ENCODE measurements at regions not wholly inside any gene's neighbourhood (a gene's known extent, or its start where the extent isn't known, plus 50 kb on each side); places are given as distances from the start of the nearest gene placed in this dataset.

DNA sequence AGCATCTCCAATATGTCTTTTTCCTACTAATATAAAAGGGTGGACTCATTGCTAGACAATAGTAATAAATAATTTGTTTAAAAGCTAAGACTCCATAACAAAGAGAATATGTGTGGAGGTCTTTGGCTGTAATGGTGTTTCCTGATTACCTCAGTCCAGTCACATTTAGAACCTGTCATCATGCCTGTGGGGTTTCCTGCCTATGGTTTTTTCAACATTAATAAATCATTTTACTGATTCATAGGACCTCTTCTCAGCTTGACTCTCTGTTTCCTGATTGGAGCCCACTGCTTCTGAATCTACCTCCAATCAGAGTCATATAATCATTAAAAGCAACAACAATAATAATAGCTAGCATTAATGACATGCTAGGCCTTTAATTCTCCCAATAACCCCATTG lies 52.4 kb upstream of the GNAI1 start:
- Histone ChIP-seq H3K27me3 (ENCODE audit: control insufficient read depth in 5 of 5, insufficient read depth in 4 of 5, low read length in 5 of 5) (no peaks in the 10 kb centered on the region), H3K4me1 (ENCODE audit: control insufficient read depth in 5 of 5, insufficient read depth in 5 of 5, low read length in 5 of 5) (peaks cover under 1 to 12% (median 9%) of the 10 kb centered on the region in 5 donors), H3K36me3 (ENCODE audit: control insufficient read depth in 5 of 5, insufficient read depth in 5 of 5, low read length in 5 of 5) (no peaks in the 10 kb centered on the region), H3K9me3 (ENCODE audit: control insufficient read depth in 5 of 5, low read length in 5 of 5) (peaks cover 0 to 6% (median 0%) of the 10 kb centered on the region in 5 donors), H3K27ac (ENCODE audit: low read depth, low read length) (no peak overlapping the region), H3K4me3 (ENCODE audit: low read depth in 1 of 5, low read length in 5 of 5) (no peak overlapping the region), H3K9ac (ENCODE audit: low read length in 5 of 5) (no peak overlapping the region)

- Histone ChIP-seq H3K36me3 (ENCODE audit: control insufficient read depth in 5 of 5, insufficient read depth in 5 of 5, low read length in 5 of 5) (no peaks in the 10 kb centered on the region), H3K9ac (ENCODE audit: low read length in 5 of 5) (peak overlapping the region in 1 of 5 donors; percentile 66), H3K4me3 (ENCODE audit: low read depth in 1 of 5, low read length in 5 of 5) (peak overlapping the region in 1 of 5 donors; percentile 67), H3K9me3 (ENCODE audit: control insufficient read depth in 5 of 5, low read length in 5 of 5) (no peaks in the 10 kb centered on the region), H3K4me1 (ENCODE audit: control insufficient read depth in 5 of 5, insufficient read depth in 5 of 5, low read length in 5 of 5) (peaks cover 0 to 10% (median 5%) of the 10 kb centered on the region in 5 donors), H3K27me3 (ENCODE audit: control insufficient read depth in 5 of 5, insufficient read depth in 4 of 5, low read length in 5 of 5) (no peaks in the 10 kb centered on the region), H3K27ac (ENCODE audit: low read depth, low read length) (no peak overlapping the region)
Measured at GRCh38 chr7:80078886-80079285, 55.7 kb upstream of the GNAI1 start.

DNA sequence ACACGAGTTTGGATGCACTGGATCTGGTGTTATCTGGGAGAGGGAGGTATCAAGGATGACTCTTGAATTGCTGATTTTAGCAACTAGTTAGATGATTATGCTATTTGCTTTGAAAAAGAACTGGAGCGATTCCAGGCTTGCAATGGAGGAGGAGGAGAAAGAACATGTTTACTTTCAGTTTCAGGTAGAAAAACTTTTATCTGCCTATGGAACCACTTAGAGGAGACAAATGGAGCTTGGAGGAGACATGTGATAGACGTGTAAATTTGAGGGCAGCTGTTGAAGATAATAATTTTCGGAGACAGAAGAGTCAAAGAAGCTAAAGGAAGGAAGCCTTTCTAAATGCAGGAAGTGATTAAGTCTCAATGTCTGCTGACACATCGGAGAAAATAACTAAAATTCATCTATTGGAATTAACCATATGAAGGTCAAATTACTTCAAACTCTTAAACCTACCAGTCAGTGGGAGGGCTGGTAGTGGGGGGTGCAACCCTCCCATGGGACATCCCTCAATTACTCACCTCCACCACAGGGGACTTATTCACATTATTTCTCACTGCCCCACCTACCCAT lies 56.4 kb upstream of the GNAI1 start:
- Histone ChIP-seq H3K9me3 (ENCODE audit: control insufficient read depth in 5 of 5, low read length in 5 of 5) (no peaks in the 10 kb centered on the region), H3K9ac (ENCODE audit: low read length in 5 of 5) (peak overlapping the region; percentile 2 to 79 (median 62)), H3K27ac (ENCODE audit: low read depth, low read length) (peak overlapping the region; percentile 64), H3K4me3 (ENCODE audit: low read depth in 1 of 5, low read length in 5 of 5) (peak overlapping the region; percentile 60 to 79 (median 67)), H3K4me1 (ENCODE audit: control insufficient read depth in 5 of 5, insufficient read depth in 5 of 5, low read length in 5 of 5) (peaks cover 0 to 10% (median 5%) of the 10 kb centered on the region in 5 donors), H3K27me3 (ENCODE audit: control insufficient read depth in 5 of 5, insufficient read depth in 4 of 5, low read length in 5 of 5) (no peaks in the 10 kb centered on the region), H3K36me3 (ENCODE audit: control insufficient read depth in 5 of 5, insufficient read depth in 5 of 5, low read length in 5 of 5) (no peaks in the 10 kb centered on the region)

DNA sequence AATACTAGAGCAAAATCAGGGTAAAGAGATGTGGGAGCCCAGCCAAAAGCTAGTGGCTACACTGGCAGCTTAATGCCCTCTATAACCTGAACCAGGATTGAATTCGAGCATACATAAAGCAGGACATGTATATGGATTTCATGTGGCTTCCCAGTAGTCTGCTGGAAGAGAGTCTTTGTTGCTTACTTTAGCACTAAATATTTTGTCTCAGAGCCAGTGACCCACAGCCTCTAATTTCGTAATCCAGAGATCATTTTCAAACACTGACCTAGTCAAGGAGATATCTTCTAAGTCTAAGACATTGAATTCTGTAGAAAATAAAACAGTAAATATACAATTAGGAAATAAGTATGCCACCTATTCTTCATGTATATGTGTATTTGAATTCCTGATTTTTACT lies 64.2 kb upstream of the GNAI1 start:
- H3K4me3 ChIP-seq (ENCODE audit: low read depth in 1 of 5, low read length in 5 of 5) = no peak overlapping the region

GRCh38 chr7:80066639-80067038 lies 68.0 kb upstream of the GNAI1 start:
- no peaks in the 10 kb centered on the region for H3K27me3 ChIP-seq (ENCODE audit: control insufficient read depth in 5 of 5, insufficient read depth in 4 of 5, low read length in 5 of 5)
- no peaks in the 10 kb centered on the region for H3K36me3 ChIP-seq (ENCODE audit: control insufficient read depth in 5 of 5, insufficient read depth in 5 of 5, low read length in 5 of 5)
- H3K4me3 ChIP-seq (ENCODE audit: low read depth in 1 of 5, low read length in 5 of 5) = no peak overlapping the region
- peaks cover 0 to 26% (median 11%) of the 10 kb centered on the region in 5 donors for H3K4me1 ChIP-seq (ENCODE audit: control insufficient read depth in 5 of 5, insufficient read depth in 5 of 5, low read length in 5 of 5)
- H3K9me3 ChIP-seq (ENCODE audit: control insufficient read depth in 5 of 5, low read length in 5 of 5) = peaks cover 0 to 8% (median 4%) of the 10 kb centered on the region in 5 donors
- H3K27ac ChIP-seq (ENCODE audit: low read depth, low read length) = no peak overlapping the region
- no peak overlapping the region for H3K9ac ChIP-seq (ENCODE audit: low read length in 5 of 5)

More for the DNA sequence above, 64.2 kb upstream of the GNAI1 start:
- Histone ChIP-seq H3K27me3 (ENCODE audit: control insufficient read depth in 5 of 5, insufficient read depth in 4 of 5, low read length in 5 of 5) (no peaks in the 10 kb centered on the region), H3K27ac (ENCODE audit: low read depth, low read length) (no peak overlapping the region), H3K36me3 (ENCODE audit: control insufficient read depth in 5 of 5, insufficient read depth in 5 of 5, low read length in 5 of 5) (no peaks in the 10 kb centered on the region), H3K9me3 (ENCODE audit: control insufficient read depth in 5 of 5, low read length in 5 of 5) (peaks cover 0 to 5% (median 3%) of the 10 kb centered on the region in 5 donors), H3K4me1 (ENCODE audit: control insufficient read depth in 5 of 5, insufficient read depth in 5 of 5, low read length in 5 of 5) (peaks cover 0 to 19% (median 3%) of the 10 kb centered on the region in 5 donors), H3K9ac (ENCODE audit: low read length in 5 of 5) (no peak overlapping the region)

DNA sequence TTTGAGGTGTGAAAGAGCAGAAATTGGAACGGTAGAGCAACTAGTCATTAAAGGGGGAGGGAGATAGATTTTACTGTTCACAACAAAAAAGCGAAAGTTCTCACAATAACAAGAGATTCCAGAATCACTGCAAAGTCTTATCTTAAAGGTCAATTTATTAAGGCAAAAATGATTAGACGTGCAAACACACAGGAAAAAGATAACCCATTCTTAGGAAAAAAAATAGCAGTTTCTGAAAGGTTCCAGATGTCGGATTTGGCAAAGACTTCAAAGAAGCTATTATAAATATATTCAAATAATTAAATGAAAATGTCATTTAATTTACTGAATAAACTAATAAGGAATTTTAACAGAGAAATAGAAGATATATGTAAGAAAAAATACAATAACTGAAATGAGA lies 70.8 kb upstream of the GNAI1 start:
- no peaks in the 10 kb centered on the region for H3K36me3 ChIP-seq (ENCODE audit: control insufficient read depth in 5 of 5, insufficient read depth in 5 of 5, low read length in 5 of 5)
- peak overlapping the region; percentile 61 for H3K27ac ChIP-seq (ENCODE audit: low read depth, low read length)
- H3K4me1 ChIP-seq (ENCODE audit: control insufficient read depth in 5 of 5, insufficient read depth in 5 of 5, low read length in 5 of 5) = peaks cover 0 to 8% (median 7%) of the 10 kb centered on the region in 5 donors
- peak overlapping the region in 2 of 5 donors; percentile 9 to 63 for H3K9ac ChIP-seq (ENCODE audit: low read length in 5 of 5)
- no peaks in the 10 kb centered on the region for H3K27me3 ChIP-seq (ENCODE audit: control insufficient read depth in 5 of 5, insufficient read depth in 4 of 5, low read length in 5 of 5)
- peak overlapping the region; percentile 24 to 60 (median 38) for H3K4me3 ChIP-seq (ENCODE audit: low read depth in 1 of 5, low read length in 5 of 5)
- peaks cover 0 to 13% (median 7%) of the 10 kb centered on the region in 5 donors for H3K9me3 ChIP-seq (ENCODE audit: control insufficient read depth in 5 of 5, low read length in 5 of 5)

DNA sequence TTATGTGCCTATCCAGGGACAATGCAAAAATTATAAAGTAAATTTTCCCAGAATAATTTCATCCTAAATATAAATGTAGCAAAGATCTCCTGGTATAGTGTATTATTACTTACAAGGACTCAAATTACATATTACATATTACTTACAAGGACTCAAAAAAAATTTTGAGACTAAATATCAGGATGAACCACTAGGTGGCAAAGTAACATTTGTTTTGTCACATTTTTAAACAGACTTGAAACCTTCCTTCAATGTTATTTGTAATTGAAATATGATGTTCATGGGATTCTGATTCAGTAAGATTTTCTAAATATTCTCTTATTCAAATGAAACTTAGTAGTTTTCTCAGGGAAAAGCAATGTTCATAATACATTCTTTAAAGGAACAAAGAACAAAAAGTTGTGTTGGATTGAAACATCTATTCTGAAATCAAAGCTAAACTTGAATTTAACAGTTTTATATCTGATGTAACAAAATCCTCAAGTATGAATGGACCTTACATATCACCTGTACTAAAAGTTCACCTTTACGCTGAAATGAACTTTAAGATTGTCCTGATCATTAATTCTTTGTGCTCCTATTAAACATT lies 74.3 kb upstream of the GNAI1 start:
- Histone ChIP-seq H3K36me3 (ENCODE audit: control insufficient read depth in 5 of 5, insufficient read depth in 5 of 5, low read length in 5 of 5) (no peaks in the 10 kb centered on the region), H3K27ac (ENCODE audit: low read depth, low read length) (no peak overlapping the region), H3K9ac (ENCODE audit: low read length in 5 of 5) (no peak overlapping the region), H3K4me1 (ENCODE audit: control insufficient read depth in 5 of 5, insufficient read depth in 5 of 5, low read length in 5 of 5) (peaks cover 0 to 8% (median 7%) of the 10 kb centered on the region in 5 donors), H3K4me3 (ENCODE audit: low read depth in 1 of 5, low read length in 5 of 5) (no peak overlapping the region), H3K9me3 (ENCODE audit: control insufficient read depth in 5 of 5, low read length in 5 of 5) (peaks cover 0 to 8% (median 5%) of the 10 kb centered on the region in 5 donors), H3K27me3 (ENCODE audit: control insufficient read depth in 5 of 5, insufficient read depth in 4 of 5, low read length in 5 of 5) (no peaks in the 10 kb centered on the region)

- Histone ChIP-seq H3K9ac (ENCODE audit: low read length in 5 of 5) (no peak overlapping the region), H3K36me3 (ENCODE audit: control insufficient read depth in 5 of 5, insufficient read depth in 5 of 5, low read length in 5 of 5) (no peaks in the 10 kb centered on the region), H3K27ac (ENCODE audit: low read depth, low read length) (no peak overlapping the region), H3K27me3 (ENCODE audit: control insufficient read depth in 5 of 5, insufficient read depth in 4 of 5, low read length in 5 of 5) (no peaks in the 10 kb centered on the region), H3K4me3 (ENCODE audit: low read depth in 1 of 5, low read length in 5 of 5) (no peak overlapping the region), H3K4me1 (ENCODE audit: control insufficient read depth in 5 of 5, insufficient read depth in 5 of 5, low read length in 5 of 5) (no peaks in the 10 kb centered on the region), H3K9me3 (ENCODE audit: control insufficient read depth in 5 of 5, low read length in 5 of 5) (peaks cover 0 to 8% (median 5%) of the 10 kb centered on the region in 5 donors)
Measured at GRCh38 chr7:80057488-80057887, 77.1 kb upstream of the GNAI1 start.

DNA sequence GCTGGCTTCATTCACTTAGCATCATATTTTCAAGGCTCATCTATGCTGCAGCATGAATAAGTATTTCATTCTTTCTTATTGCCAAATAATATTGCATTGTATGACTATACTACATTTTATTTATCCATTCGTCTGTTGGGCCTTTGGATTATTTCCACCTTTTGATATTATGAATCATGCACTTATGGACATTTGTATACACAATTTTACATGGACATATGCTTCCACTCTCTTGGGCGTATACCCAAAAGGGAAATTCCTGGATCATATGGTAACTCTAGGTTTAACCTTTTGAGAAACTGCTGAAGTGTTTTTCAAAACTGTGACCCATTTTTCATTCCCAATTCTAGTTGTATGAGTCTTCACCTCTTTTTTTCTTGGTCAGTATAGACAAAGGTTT lies 80.3 kb upstream of the GNAI1 start:
- no peak overlapping the region for H3K27ac ChIP-seq (ENCODE audit: low read depth, low read length)
- H3K9me3 ChIP-seq (ENCODE audit: control insufficient read depth in 5 of 5, low read length in 5 of 5) = no peaks in the 10 kb centered on the region

DNA sequence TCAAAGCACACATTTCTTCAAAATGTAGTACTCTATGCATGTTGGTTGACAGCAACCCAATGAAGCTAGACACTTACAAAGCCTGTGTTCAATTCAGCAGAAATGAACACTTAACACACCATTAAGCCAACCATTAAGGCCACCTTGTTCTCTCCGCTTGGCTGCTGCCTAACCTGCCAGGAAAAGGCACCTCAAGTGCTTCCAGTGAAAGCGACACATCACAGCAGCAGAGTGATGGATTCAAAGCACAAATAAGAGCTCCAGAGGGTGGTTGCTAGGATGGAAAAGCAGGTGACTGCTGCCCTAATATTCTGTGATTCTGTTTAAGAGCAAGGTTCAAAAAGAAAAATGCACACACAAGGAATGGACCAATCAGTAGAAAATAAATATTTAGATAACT lies 81.5 kb upstream of the GNAI1 start:
- Histone ChIP-seq H3K4me1 (ENCODE audit: control insufficient read depth in 5 of 5, insufficient read depth in 5 of 5, low read length in 5 of 5) (no peaks in the 10 kb centered on the region), H3K27ac (ENCODE audit: low read depth, low read length) (no peak overlapping the region), H3K36me3 (ENCODE audit: control insufficient read depth in 5 of 5, insufficient read depth in 5 of 5, low read length in 5 of 5) (no peaks in the 10 kb centered on the region), H3K4me3 (ENCODE audit: low read depth in 1 of 5, low read length in 5 of 5) (no peak overlapping the region), H3K27me3 (ENCODE audit: control insufficient read depth in 5 of 5, insufficient read depth in 4 of 5, low read length in 5 of 5) (no peaks in the 10 kb centered on the region), H3K9me3 (ENCODE audit: control insufficient read depth in 5 of 5, low read length in 5 of 5) (no peaks in the 10 kb centered on the region), H3K9ac (ENCODE audit: low read length in 5 of 5) (no peak overlapping the region)

More for the DNA sequence above, 80.3 kb upstream of the GNAI1 start:
- no peaks in the 10 kb centered on the region for H3K27me3 ChIP-seq (ENCODE audit: control insufficient read depth in 5 of 5, insufficient read depth in 4 of 5, low read length in 5 of 5)
- H3K36me3 ChIP-seq (ENCODE audit: control insufficient read depth in 5 of 5, insufficient read depth in 5 of 5, low read length in 5 of 5) = no peaks in the 10 kb centered on the region
- H3K9ac ChIP-seq (ENCODE audit: low read length in 5 of 5) = no peak overlapping the region
- H3K4me1 ChIP-seq (ENCODE audit: control insufficient read depth in 5 of 5, insufficient read depth in 5 of 5, low read length in 5 of 5) = no peaks in the 10 kb centered on the region
- no peak overlapping the region for H3K4me3 ChIP-seq (ENCODE audit: low read depth in 1 of 5, low read length in 5 of 5)

Measured in subcutaneous abdominal adipose tissue (tissue), 5 donors.